GM19467 (cell line): ENCODE measurements at regions not wholly inside any gene's neighbourhood (a gene's known extent, or its start where the extent isn't known, plus 50 kb on each side); places are given as distances from the start of the nearest gene placed in this dataset.
"Not testable (repeated sequence)": the region's sequence is repeated elsewhere in the genome, so short reads cannot be mapped to it uniquely, and the experiment has no call there.

Source experiments
- ATAC-seq: cut with Tn5 transposase; IDR thresholded peaks from one replicate; pipeline ENCODE4 v1.9.1; 2021; ENCODE audit warnings: mild to moderate bottlenecking, moderate library complexity; ENCODE audit not compliant: unreplicated experiment

- no peak for ATAC-seq
Measured at GRCh38 chr7:127530148-127530547, 55.2 kb downstream of the GCC1 start.

- ATAC-seq, result no peak
Measured at GRCh38 chr7:127527561-127527960, 57.8 kb downstream of the GCC1 start.

- no peak for ATAC-seq
Measured at GRCh38 chr7:127525866-127526480, 59.4 kb downstream of the GCC1 start.

DNA sequence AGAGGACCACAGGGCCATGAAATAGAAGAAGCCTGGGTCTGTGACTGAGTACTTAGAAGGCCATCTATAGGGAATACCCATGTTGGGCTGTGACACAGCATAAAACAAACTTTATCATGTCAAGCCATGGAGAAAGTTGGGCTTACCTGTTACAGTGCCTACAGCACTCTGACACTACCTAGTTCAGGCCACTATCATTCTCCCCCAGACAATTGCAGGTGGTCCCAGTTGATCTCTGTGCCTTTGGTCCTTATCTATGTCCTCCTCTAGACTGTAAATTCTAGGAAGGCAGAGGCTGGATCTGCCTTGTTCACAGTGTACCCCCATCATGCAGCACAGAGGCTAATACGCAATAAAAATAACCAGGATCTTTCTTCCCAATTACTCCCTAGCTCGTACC, 69.1 kb downstream of the GCC1 start:
- ATAC-seq, result no peak

- no peak for ATAC-seq
Measured at GRCh38 chr7:127514499-127514898, 70.9 kb downstream of the GCC1 start.

GRCh38 chr7:127513311-127513710, 72.1 kb downstream of the GCC1 start:
- no peak for ATAC-seq

DNA sequence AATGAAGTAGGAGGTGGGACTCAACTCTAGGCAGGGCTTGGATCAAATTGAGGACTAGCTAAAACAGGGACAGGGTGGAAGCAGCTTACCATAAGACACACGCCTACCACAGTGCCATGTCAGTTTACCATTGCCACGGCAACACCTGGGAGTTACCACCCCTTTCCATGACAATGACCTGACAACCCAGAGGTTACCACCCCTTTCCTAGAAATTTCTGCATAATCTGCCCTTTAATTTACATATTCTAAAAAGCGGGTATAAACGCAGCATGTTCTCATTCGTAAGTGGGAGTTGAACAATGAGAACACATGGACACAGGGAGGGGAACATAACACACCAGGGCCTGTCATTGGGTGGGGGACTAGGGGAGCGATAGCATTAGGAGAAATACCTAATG, 72.7 kb downstream of the GCC1 start:
- ATAC-seq, result no peak

DNA sequence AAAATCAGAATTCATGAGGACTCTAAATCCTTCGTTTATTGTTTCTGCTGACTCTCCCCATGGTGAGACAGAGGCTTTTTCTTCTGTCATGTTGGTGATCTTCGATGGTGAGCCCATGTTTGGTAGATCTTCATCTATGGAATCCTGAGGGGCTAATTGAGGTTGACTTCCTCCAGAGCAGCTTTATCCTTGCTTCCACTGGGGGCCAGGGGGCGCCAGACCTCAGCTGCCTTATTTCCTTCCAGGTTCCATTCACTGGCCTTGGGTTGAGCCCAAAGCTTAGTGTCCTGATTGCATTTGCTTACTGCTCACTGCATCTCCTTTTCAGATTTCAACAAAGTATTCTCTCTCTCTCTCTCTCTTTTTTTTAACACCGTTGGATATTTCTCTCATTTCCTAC, 80.7 kb downstream of the GCC1 start:
- no peak for ATAC-seq

DNA sequence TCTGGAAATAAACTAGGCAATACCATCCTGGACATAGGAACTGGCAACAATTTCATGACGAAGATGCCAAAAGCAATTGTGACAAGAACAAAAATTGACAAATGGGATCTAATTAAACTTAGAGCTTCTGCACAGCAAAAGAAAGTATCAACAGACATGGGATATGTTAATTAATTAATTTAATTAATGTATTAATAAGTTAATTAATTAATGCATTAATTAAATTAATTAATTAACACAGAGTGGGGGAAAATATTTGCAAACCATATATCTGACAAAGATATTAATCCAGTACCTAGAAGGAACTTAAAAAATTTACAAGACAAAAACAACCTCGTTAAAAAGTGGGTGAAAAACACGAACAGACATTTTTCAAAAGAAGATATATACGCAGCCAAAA, 83.6 kb downstream of the GCC1 start:
- no peak for ATAC-seq

- no peak for ATAC-seq
Measured at GRCh38 chr7:127487381-127487780, 94.9 kb upstream of the ZNF800 start.

- no peak for ATAC-seq
Measured at GRCh38 chr7:127486654-127487053, 94.1 kb upstream of the ZNF800 start.

DNA sequence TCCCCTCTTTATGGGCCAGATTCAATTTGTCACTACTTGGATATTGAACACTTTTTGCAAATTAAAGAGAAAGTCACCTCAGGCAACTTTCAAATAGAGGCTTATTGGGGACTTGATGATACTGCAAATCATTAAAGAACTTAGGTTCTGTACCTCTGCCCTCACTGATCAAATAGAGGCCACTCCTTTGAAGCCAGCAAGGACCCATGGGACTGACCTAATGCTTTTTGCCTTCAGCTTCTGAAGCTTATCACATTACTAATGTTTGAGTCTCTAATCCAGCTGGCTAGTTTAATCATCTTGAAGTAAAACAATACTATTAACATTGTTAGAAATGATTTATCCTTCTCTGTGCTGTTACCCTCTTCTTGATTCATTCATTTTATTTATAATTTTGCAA, 93.0 kb upstream of the ZNF800 start:
- no peak for ATAC-seq

DNA sequence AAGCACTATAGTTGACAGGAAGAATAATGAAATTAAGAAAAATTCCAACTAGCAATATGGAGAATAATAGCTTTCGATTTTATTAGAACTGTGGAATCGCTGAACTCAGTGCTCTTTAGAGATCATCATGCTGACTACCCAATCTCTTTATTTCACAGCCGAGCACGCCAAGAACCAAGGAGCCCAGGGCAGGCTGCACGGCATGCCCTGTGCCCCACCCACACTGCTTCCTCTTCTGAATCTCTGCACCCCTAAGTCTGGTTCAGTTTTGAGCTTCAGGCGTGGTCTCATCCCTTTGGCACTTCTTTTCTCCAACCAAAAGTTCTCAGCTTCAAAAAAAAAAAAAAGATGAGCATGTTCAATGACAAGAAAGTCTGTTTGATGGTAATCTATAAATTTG, 92.4 kb upstream of the ZNF800 start:
- ATAC-seq, result no peak

- ATAC-seq, result no peak
Measured at GRCh38 chr7:127478461-127478860, 86.0 kb upstream of the ZNF800 start.

GRCh38 chr7:127478024-127478355, 85.5 kb upstream of the ZNF800 start:
- no peak for ATAC-seq

DNA sequence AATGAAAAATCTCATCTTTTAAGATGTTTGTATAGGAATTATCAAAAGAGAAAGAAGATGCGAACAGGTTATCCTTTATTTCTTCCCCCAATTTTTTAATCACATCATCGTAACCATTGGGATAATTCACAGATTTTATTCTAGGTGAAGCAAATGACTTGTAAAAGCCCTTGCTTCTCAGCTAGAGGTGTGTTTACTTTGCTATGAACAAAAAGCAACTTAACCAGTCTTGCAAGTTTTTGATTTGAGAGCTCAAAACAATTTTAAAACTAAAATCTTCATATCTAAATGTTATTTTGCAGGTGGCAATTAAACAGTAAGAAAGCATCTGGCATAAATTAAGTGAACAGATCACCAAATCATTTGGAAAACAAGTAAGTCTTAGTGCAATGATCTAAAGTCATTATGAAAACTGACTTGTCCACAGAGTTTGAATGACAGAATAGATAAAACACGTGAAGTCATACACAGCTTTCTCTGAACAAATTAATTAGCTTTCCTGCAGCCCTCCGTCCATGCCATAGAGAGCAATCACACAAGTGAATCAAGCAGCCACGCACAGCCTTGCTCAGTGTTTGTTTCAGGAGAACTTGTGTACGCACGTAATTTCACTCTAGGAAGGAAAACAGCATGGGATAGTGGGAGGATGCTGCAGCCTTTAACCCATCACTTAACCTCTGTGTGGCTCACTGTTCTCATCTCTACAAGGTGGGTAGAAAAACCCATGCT, 85.0 kb upstream of the ZNF800 start:
- ATAC-seq, result no peak

GRCh38 chr7:127476618-127477017, 84.1 kb upstream of the ZNF800 start:
- ATAC-seq, result no peak

- ATAC-seq, result no peak
Measured at GRCh38 chr7:127474457-127474856, 81.9 kb upstream of the ZNF800 start.

- no peak for ATAC-seq
Measured at GRCh38 chr7:127473409-127473808, 80.9 kb upstream of the ZNF800 start.

- ATAC-seq, result no peak
Measured at GRCh38 chr7:127460077-127460476, 67.6 kb upstream of the ZNF800 start.

DNA sequence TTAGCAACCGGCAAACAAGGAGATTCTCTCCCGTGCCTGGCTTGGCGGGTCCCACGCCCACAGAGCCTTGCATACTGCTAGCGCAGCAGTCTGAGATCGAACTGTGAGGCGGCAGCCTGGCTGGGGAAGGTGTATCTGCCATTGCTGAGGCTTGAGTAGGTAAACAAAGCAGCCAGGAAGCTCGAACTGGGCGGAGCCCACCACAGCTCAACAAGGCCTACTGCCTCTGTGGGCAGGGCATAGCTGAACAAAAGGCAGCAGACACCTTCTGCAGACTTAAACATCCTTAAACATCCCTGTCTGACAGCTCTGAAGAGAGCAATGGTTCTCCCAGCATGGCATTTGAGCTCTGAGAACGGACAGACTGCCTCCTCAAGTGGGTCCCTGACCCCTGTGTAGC, 58.8 kb upstream of the ZNF800 start:
- not testable (repeated sequence) for ATAC-seq

- no peak for ATAC-seq
Measured at GRCh38 chr7:127448566-127448965, 56.1 kb upstream of the ZNF800 start.
